Mesenchymal stem cell (in vitro differentiated cells and primary cell): ENCODE measurements at regions not wholly inside any gene's neighbourhood (a gene's known extent, or its start where the extent isn't known, plus 50 kb on each side); places are given as distances from the start of the nearest gene placed in this dataset.

ENCODE experiments used
- DNase-seq: peaks from one replicate; pipeline ENCODE4 v3.0.0-alpha.2; 2013
- H2AFZ ChIP-seq: one replicate; pipeline ENCODE4 v1.6.1; 2013; ENCODE audit warnings: low read depth, mild to moderate bottlenecking, control low read depth, inconsistent platforms, low read length, moderate library complexity
- H2AK5ac ChIP-seq: 2 replicates; pipeline ENCODE4 v1.6.1; 2013; ENCODE audit warnings: low read length, moderate library complexity, mild to moderate bottlenecking, inconsistent platforms; ENCODE audit not compliant: severe bottlenecking
- H2BK120ac ChIP-seq: one replicate; pipeline ENCODE4 v1.6.1; 2013; ENCODE audit warnings: low read depth, mild to moderate bottlenecking, inconsistent platforms, low read length, moderate library complexity
- H2BK12ac ChIP-seq, 2 experiments: one replicate each; pipeline ENCODE4 v1.6.1; 2013; ENCODE audit warnings: inconsistent platforms in 2 of 2, low read length in 2 of 2, mild to moderate bottlenecking in 2 of 2, moderate library complexity in 2 of 2, control low read depth in 1 of 2
- H2BK15ac ChIP-seq: one replicate; pipeline ENCODE4 v1.6.1; 2013; ENCODE audit warnings: mild to moderate bottlenecking, low read depth, inconsistent platforms; ENCODE audit not compliant: poor library complexity, severe bottlenecking
- H2BK5ac ChIP-seq: 2 replicates; pipeline ENCODE4 v1.6.1; 2013; ENCODE audit warnings: low read depth, mild to moderate bottlenecking, low read length, control low read depth, inconsistent platforms; ENCODE audit not compliant: poor library complexity, severe bottlenecking
- H3K14ac ChIP-seq, 2 experiments: one replicate each; pipeline ENCODE4 v1.6.1; 2013; ENCODE audit warnings: inconsistent platforms in 2 of 2, low read length in 2 of 2, control low read depth in 1 of 2, mild to moderate bottlenecking in 1 of 2, moderate library complexity in 1 of 2
- H3K18ac ChIP-seq, 2 experiments: one replicate each; pipeline ENCODE4 v1.6.1; 2013; ENCODE audit warnings: inconsistent platforms in 2 of 2, low read length in 2 of 2, control low read depth in 1 of 2, low read depth in 1 of 2, mild to moderate bottlenecking in 1 of 2
- H3K23ac ChIP-seq, 2 experiments: one replicate each; pipeline ENCODE4 v1.6.1; 2013; ENCODE audit warnings: inconsistent platforms in 2 of 2, low read length in 2 of 2, mild to moderate bottlenecking in 2 of 2, moderate library complexity in 2 of 2, control low read depth in 1 of 2
- H3K27ac ChIP-seq: 2 replicates; pipeline ENCODE4 v1.5.1; 2013; ENCODE audit warnings: mild to moderate bottlenecking, moderate library complexity, low read length, control low read depth, inconsistent platforms; ENCODE audit not compliant: poor library complexity, severe bottlenecking
- H3K27me3 ChIP-seq, 2 experiments: 2 replicates each; pipeline versions ENCODE4 v1.6.1 to v1.7.0; 2013; ENCODE audit warnings: low read length in 2 of 2, mild to moderate bottlenecking in 2 of 2, moderate library complexity in 2 of 2, control low read depth in 1 of 2, inconsistent platforms in 1 of 2; ENCODE audit not compliant: control insufficient read depth in 1 of 2, insufficient read depth in 1 of 2
- H3K36me3 ChIP-seq, 2 experiments: 2 replicates each; pipeline versions ENCODE4 v1.6.1 to v1.7.0; 2013; ENCODE audit warnings: low read length in 2 of 2, control low read depth in 1 of 2, inconsistent platforms in 1 of 2, low read depth in 1 of 2, mild to moderate bottlenecking in 1 of 2; ENCODE audit not compliant: insufficient read depth in 2 of 2, control insufficient read depth in 1 of 2
- H3K4ac ChIP-seq, 2 experiments: one replicate each; pipeline ENCODE4 v1.6.1; 2013; ENCODE audit warnings: inconsistent platforms in 2 of 2, low read length in 2 of 2, mild to moderate bottlenecking in 2 of 2, moderate library complexity in 2 of 2, control low read depth in 1 of 2, low read depth in 1 of 2
- H3K4me1 ChIP-seq: 2 replicates; pipeline ENCODE4 v1.6.1; 2013; ENCODE audit warnings: low read depth, low read length, control low read depth; ENCODE audit not compliant: control insufficient read depth, insufficient read depth
- H3K4me2 ChIP-seq: 2 replicates; pipeline ENCODE4 v1.6.1; 2013; ENCODE audit warnings: low read length, mild to moderate bottlenecking, inconsistent platforms; ENCODE audit not compliant: poor library complexity, severe bottlenecking
- H3K4me3 ChIP-seq, 2 experiments: 2 replicates each; pipeline versions ENCODE4 v1.5.1 to v1.7.0; 2013; ENCODE audit warnings: low read length in 2 of 2, mild to moderate bottlenecking in 2 of 2, control low read depth in 1 of 2, low read depth in 1 of 2; ENCODE audit not compliant: insufficient read depth in 1 of 2
- H3K79me1 ChIP-seq: replicated peaks from 2 replicates; pipeline ENCODE4 v1.6.1; 2013; ENCODE audit warnings: mild to moderate bottlenecking, control low read depth, low read length, inconsistent platforms; ENCODE audit not compliant: poor library complexity, severe bottlenecking
- H3K9ac ChIP-seq: 2 replicates; pipeline ENCODE4 v1.7.0; 2013; ENCODE audit warnings: mild to moderate bottlenecking, low read length, moderate library complexity
- H3K9me3 ChIP-seq: 2 replicates; pipeline ENCODE4 v1.7.0; 2013; ENCODE audit warnings: mild to moderate bottlenecking, low read length; ENCODE audit not compliant: control insufficient read depth
- H4K8ac ChIP-seq: one replicate; pipeline ENCODE4 v1.6.1; 2013; ENCODE audit warnings: inconsistent platforms, mild to moderate bottlenecking, low read length, moderate library complexity
- H4K91ac ChIP-seq: one replicate; pipeline ENCODE4 v1.6.1; 2013; ENCODE audit warnings: mild to moderate bottlenecking, low read length, inconsistent platforms
- WGBS: methylation state at CpG from one replicate; pipeline ENCODE4 v1.1.7; 2013; ENCODE audit warnings: mixed read lengths; 5-methylcytosine and 5-hydroxymethylcytosine counted together

DNA sequence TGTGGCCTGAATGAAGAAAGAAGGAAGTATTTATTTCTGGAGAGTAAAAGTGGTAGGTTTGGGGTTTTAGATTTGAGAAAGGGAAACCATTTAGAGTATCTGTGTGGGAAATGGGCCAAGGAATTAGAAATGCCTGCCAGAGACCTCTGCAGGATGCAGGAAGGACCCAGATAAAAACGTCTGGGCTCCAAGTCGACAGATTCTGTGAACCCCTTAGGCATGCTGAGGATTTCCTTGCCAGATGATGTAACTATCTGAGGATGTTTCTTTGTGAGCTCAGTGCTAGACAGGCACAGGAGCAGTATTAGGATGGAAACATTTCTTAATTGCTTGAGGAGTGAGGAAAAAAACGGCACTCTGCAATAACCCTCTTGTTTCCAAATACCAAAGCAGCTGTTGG is 251.8 kb upstream of the DMRT1 start:
- Histone ChIP-seq H3K9ac (no peak overlapping the region), H3K79me1 (no peaks in the 10 kb centered on the region), H4K91ac (no peak overlapping the region), H3K9me3 (no peaks in the 10 kb centered on the region), H3K23ac (no peak overlapping the region), H2AK5ac (no peak overlapping the region), H3K4ac (no peak overlapping the region), H3K14ac (no peak overlapping the region), H2BK15ac (no peak overlapping the region), H4K8ac (no peak overlapping the region), H2BK120ac (no peak overlapping the region), H2AFZ (no peak overlapping the region), H2BK12ac (no peak overlapping the region), H3K36me3 (no peaks in the 10 kb centered on the region), H3K18ac (no peak overlapping the region), H3K4me2 (no peak overlapping the region), H3K27ac (no peak overlapping the region), H3K4me1 (no peaks in the 10 kb centered on the region), H3K27me3 (no peaks in the 10 kb centered on the region), H2BK5ac (no peak overlapping the region), H3K4me3 (no peak overlapping the region)
- WGBS, result 28% methylated on average over 2 of the region's 3 CpGs
- no peak for DNase-seq

DNA sequence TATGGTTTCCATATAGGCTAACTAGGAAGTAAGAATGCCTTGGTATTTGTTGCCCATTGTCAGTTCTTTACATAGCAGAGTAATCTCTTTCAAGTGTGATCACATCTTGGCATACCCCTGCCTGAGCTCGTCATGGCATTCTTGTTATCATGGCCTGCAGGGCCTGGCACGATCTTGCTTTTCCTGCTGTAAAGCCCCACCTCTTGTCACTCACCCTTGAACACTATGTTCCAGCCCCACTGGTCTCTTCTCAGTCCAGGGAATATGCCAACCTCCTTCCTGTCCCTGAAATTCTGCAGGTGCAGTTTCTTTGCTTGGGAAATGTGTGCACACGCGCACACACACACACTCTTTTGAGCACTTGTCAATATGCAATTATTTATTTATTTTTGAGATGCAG is 250.2 kb upstream of the DMRT1 start:
- no peak overlapping the region for H4K91ac ChIP-seq
- no peak overlapping the region for H2BK12ac ChIP-seq
- DNase-seq, result no peak
- no peak overlapping the region for H3K18ac ChIP-seq
- H3K4me1 ChIP-seq, result no peaks in the 10 kb centered on the region
- H3K27ac ChIP-seq, result no peak overlapping the region
- H4K8ac ChIP-seq, result no peak overlapping the region
- H2BK15ac ChIP-seq, result no peak overlapping the region
- H3K27me3 ChIP-seq, result no peaks in the 10 kb centered on the region
- no peak overlapping the region for H2BK120ac ChIP-seq
- no peak overlapping the region for H2BK5ac ChIP-seq
- H3K4ac ChIP-seq, result no peak overlapping the region
- no peaks in the 10 kb centered on the region for H3K9me3 ChIP-seq
- no peaks in the 10 kb centered on the region for H3K79me1 ChIP-seq
- no peak overlapping the region for H3K23ac ChIP-seq
- no peak overlapping the region for H3K14ac ChIP-seq
- no peak overlapping the region for H3K9ac ChIP-seq
- no peaks in the 10 kb centered on the region for H3K36me3 ChIP-seq
- H2AK5ac ChIP-seq, result no peak overlapping the region
- no peak overlapping the region for H3K4me2 ChIP-seq
- WGBS, result 44% methylated on average over 2 of the region's 4 CpGs
- H2AFZ ChIP-seq, result no peak overlapping the region
- H3K4me3 ChIP-seq, result no peak overlapping the region

DNA sequence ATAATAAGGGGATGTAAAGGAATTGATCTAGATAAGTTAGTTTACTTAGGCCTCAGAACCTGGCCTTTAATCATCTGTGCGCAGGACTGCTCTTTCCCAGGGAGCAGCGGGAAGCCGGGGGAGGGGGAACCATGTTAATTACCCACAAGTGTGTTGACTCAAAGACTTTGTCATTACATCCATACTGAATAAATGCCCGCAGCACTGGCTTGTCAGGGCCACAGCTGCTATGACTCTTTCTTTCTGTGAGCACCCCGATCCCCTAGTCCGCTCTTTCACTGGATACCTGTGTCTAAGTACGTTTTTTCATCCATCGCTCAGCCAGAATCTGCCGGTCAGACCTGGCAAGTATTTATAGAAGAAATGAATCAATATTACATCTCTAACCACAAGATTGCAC is 249.3 kb upstream of the DMRT1 start:
- H2BK15ac ChIP-seq, result no peak overlapping the region
- no peaks in the 10 kb centered on the region for H3K36me3 ChIP-seq
- H3K27ac ChIP-seq, result no peak overlapping the region
- no peak overlapping the region for H3K18ac ChIP-seq
- H4K91ac ChIP-seq, result no peak overlapping the region
- no peak overlapping the region for H3K9ac ChIP-seq
- H3K79me1 ChIP-seq, result no peaks in the 10 kb centered on the region
- no peak overlapping the region for H2BK120ac ChIP-seq
- H3K4me3 ChIP-seq, result no peak overlapping the region
- H3K4ac ChIP-seq, result no peak overlapping the region
- 56% methylated on average over 6 of the region's 9 CpGs for WGBS
- H3K27me3 ChIP-seq, result no peaks in the 10 kb centered on the region
- H2BK12ac ChIP-seq, result no peak overlapping the region
- no peak overlapping the region for H3K23ac ChIP-seq
- no peaks in the 10 kb centered on the region for H3K9me3 ChIP-seq
- H3K4me1 ChIP-seq, result no peaks in the 10 kb centered on the region
- DNase-seq, result no peak
- no peak overlapping the region for H3K14ac ChIP-seq
- H2AFZ ChIP-seq, result no peak overlapping the region
- no peak overlapping the region for H4K8ac ChIP-seq
- no peak overlapping the region for H2AK5ac ChIP-seq
- no peak overlapping the region for H3K4me2 ChIP-seq
- no peak overlapping the region for H2BK5ac ChIP-seq

DNA sequence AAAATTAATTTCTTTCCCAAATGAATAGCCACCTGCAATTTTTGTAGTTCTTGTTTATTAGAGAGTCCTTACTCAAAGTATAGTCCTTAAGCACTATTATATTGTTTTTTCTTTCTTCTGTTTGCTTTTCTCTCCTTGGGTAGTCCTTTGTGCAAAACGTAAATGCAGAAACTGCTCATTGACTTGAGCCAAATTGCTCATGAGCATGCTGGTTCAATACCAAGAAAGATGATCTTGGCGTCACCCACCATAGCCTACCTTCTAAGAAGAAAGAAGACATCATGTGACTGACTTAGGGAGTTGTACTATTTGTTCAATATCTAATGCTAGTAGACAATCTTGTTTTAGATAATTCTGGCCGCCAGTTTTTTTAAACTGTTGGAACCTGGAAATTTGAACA is 248.8 kb upstream of the DMRT1 start:
- WGBS, result 88% methylated on average over 2 of the region's 3 CpGs
- H3K4me3 ChIP-seq, result no peak overlapping the region

More for the DNA sequence above, 248.8 kb upstream of the DMRT1 start:
- H3K23ac ChIP-seq, result no peak overlapping the region
- no peak overlapping the region for H2AFZ ChIP-seq
- no peaks in the 10 kb centered on the region for H3K79me1 ChIP-seq
- no peaks in the 10 kb centered on the region for H3K4me1 ChIP-seq
- no peak overlapping the region for H2AK5ac ChIP-seq
- no peak overlapping the region for H4K8ac ChIP-seq
- H3K27me3 ChIP-seq, result no peaks in the 10 kb centered on the region
- no peak overlapping the region for H3K27ac ChIP-seq
- no peak overlapping the region for H2BK5ac ChIP-seq
- H3K14ac ChIP-seq, result no peak overlapping the region
- DNase-seq, result no peak
- H2BK12ac ChIP-seq, result no peak overlapping the region
- no peak overlapping the region for H3K4me2 ChIP-seq
- no peak overlapping the region for H3K4ac ChIP-seq
- no peaks in the 10 kb centered on the region for H3K36me3 ChIP-seq
- H3K9me3 ChIP-seq, result no peaks in the 10 kb centered on the region
- H3K9ac ChIP-seq, result no peak overlapping the region
- no peak overlapping the region for H3K18ac ChIP-seq
- H2BK15ac ChIP-seq, result no peak overlapping the region
- H4K91ac ChIP-seq, result no peak overlapping the region
- no peak overlapping the region for H2BK120ac ChIP-seq
